UCSD-AML1 (cell line): ENCODE measurements at regions not wholly inside any gene's neighbourhood (a gene's known extent, or its start where the extent isn't known, plus 50 kb on each side); places are given as distances from the start of the nearest gene placed in this dataset.
"Not testable (repeated sequence)": the region's sequence is repeated elsewhere in the genome, so short reads cannot be mapped to it uniquely, and the experiment has no call there.

ENCODE experiments used
- DNase-seq: peaks from one replicate; lab custom pipeline; 2025; ENCODE audit not compliant: unreplicated experiment; lab: John Stamatoyannopoulos, UW

- no peak for DNase-seq
Observed at GRCh38 chr3:26472345-26472744, 150.2 kb upstream of the LRRC3B start.

- DNase-seq = no peak
Observed at GRCh38 chr3:26474706-26475105, 147.9 kb upstream of the LRRC3B start.

GRCh38 chr3:26480377-26480776, 142.2 kb upstream of the LRRC3B start:
- no peak for DNase-seq

- DNase-seq = no peak
Observed at GRCh38 chr3:26484140-26484539, 138.4 kb upstream of the LRRC3B start.

GRCh38 chr3:26498271-26498670, 124.3 kb upstream of the LRRC3B start:
- no peak for DNase-seq

GRCh38 chr3:26505399-26505798, 117.2 kb upstream of the LRRC3B start:
- no peak for DNase-seq

GRCh38 chr3:26514445-26515029, 108.0 kb upstream of the LRRC3B start:
- DNase-seq = not testable (repeated sequence)

GRCh38 chr3:26515351-26515750, 107.2 kb upstream of the LRRC3B start:
- DNase-seq = no peak

GRCh38 chr3:26521261-26521660, 101.3 kb upstream of the LRRC3B start:
- DNase-seq = no peak

- DNase-seq = no peak
Observed at GRCh38 chr3:26522919-26523318, 99.7 kb upstream of the LRRC3B start.

GRCh38 chr3:26525013-26525412, 97.6 kb upstream of the LRRC3B start:
- DNase-seq = no peak

GRCh38 chr3:26535151-26535550, 87.4 kb upstream of the LRRC3B start:
- DNase-seq = no peak

- no peak for DNase-seq
Observed at GRCh38 chr3:26536955-26537354, 85.6 kb upstream of the LRRC3B start.

- no peak for DNase-seq
Observed at GRCh38 chr3:26550413-26550812, 72.2 kb upstream of the LRRC3B start.

- no peak for DNase-seq
Observed at GRCh38 chr3:26556637-26557036, 65.9 kb upstream of the LRRC3B start.

GRCh38 chr3:26558257-26558656, 64.3 kb upstream of the LRRC3B start:
- DNase-seq = no peak

GRCh38 chr3:26559227-26559626, 63.3 kb upstream of the LRRC3B start:
- DNase-seq = no peak

GRCh38 chr3:26560081-26560480, 62.5 kb upstream of the LRRC3B start:
- DNase-seq = no peak

- no peak for DNase-seq
Observed at GRCh38 chr3:26562021-26562768, 60.4 kb upstream of the LRRC3B start.
